GM08714 (cell line): ENCODE measurements at regions not wholly inside any gene's neighbourhood (a gene's known extent, or its start where the extent isn't known, plus 50 kb on each side); places are given as distances from the start of the nearest gene placed in this dataset.

Experiments used
- H3K4me3 ChIP-seq: fragments of 200-500 bp; sonication (Bioruptor generic); 2 replicates; pipeline ENCODE4 v1.5.1; 2014; ENCODE audit warnings: mild to moderate bottlenecking, low read length, inconsistent platforms
- ZNF274 ChIP-seq: IDR thresholded peaks from 2 replicates; pipeline ENCODE4 v1.6.1; 2012; ENCODE audit warnings: mild to moderate bottlenecking, low read depth, low read length

DNA sequence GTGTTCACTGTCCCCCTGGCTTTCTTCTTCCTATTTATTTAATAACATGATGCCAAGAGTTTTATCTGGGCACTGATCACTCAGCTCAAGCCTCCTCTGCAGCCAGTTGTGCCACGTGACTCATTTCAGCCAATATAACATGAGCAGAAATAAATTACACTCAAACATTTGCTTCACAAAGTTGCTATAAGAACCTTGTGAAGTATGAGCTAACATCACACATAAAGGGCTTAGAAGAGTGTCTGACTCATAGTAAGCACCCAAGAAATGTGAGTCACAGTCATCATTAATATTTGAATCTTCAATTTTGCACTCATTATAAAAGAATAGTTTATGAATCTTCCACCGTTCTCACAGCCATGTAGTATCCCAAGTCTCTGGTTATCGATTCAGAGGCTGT, 414.6 kb upstream of the NPVF start:
- no peak overlapping the region for H3K4me3 ChIP-seq
- no peak for TF ChIP-seq ZNF274

GRCh38 chr7:25643286-25643685, 415.0 kb upstream of the NPVF start:
- H3K4me3 ChIP-seq: no peak overlapping the region
- no peak for TF ChIP-seq ZNF274

DNA sequence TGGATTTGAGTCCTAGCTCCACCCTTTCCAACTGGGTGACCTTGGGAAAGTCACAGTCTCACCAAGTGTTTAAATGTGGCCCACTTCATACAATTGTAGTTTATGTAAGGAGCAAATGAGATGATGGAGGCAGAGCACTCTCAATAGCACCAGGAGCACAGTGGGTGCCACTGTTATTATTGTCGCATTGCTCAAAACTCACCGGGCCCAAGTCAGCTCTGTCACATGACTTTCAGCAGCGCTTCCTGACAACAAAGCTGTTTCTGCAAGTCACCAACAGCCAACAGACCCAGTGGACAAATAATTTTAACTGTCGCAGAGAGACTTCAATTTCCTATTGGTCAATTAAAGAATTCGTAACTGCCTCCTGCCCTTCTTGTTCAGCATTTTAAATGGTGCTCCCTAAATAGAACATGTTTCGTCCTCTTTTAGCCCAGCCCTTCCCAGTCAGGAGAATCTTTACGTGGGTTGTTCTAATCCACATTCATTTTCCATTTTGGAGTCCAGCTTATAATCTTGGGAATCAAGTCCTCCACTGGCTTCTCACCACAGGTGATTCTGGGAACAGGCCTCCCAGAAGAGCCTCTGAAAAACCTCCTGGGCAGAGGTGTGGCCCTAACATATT, 415.6 kb upstream of the NPVF start:
- no peak for TF ChIP-seq ZNF274
- H3K4me3 ChIP-seq: no peak overlapping the region

DNA sequence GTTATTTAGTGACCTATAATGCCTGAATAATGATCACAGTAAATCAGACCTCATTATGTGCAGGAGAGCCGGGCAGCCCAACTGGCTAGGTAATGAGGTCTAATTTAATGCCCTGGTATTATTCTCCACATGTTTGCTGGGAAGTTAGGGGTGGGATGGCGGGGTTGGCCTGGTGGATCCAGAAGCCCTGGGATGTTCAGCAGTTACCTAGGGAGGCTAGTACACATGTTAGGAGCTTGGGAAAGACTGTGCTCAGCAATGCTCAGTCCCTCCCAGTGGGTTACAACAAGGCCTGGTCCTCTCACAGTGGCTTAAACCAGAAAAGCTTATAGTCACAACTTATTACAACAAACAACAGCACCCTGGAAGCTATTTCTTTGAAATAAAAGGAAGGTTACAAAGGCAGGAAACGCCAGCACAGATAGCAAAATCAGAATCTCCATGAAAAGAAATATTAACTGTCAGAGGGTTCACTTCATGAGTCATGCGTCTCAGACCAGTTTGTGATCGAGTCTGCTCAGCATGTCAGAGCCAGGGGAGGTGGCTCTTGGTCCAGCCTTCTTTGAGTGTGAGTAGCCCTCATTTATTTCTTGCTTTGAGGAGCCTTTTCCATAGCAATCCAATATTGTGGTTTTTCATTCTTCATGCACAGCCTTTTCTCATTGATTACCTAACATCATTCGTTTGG, 418.6 kb upstream of the NPVF start:
- H3K4me3 ChIP-seq: no peak overlapping the region
- no peak for TF ChIP-seq ZNF274

DNA sequence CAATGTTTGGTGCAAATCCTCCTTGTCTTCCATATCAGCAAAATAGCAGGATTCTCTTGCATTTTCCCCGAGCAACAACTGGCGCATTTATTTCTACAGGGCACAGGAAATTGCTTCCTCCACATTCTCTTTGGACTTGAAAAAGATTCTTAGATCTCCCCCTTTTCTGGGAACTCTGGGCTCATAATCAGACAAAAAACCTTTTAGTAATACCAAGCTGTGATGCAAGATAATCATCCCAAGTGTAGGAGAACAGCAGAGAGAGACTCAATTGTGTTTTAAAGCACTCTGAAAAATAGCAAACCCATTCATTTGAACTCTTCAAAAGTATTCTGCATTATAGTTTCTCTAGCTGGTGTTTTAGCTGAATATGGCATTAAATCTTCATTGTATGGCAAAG, 419.6 kb upstream of the NPVF start:
- no peak overlapping the region for H3K4me3 ChIP-seq

GRCh38 chr7:25652366-25652765, 424.1 kb upstream of the NPVF start:
- TF ChIP-seq ZNF274: no peak
- H3K4me3 ChIP-seq: no peak overlapping the region

More for the DNA sequence above, 419.6 kb upstream of the NPVF start:
- no peak for TF ChIP-seq ZNF274

GRCh38 chr7:25653384-25653783, 425.1 kb upstream of the NPVF start:
- no peak overlapping the region for H3K4me3 ChIP-seq
- TF ChIP-seq ZNF274: no peak

- no peak for TF ChIP-seq ZNF274
Observed at GRCh38 chr7:25656071-25656470, 427.8 kb upstream of the NPVF start.

DNA sequence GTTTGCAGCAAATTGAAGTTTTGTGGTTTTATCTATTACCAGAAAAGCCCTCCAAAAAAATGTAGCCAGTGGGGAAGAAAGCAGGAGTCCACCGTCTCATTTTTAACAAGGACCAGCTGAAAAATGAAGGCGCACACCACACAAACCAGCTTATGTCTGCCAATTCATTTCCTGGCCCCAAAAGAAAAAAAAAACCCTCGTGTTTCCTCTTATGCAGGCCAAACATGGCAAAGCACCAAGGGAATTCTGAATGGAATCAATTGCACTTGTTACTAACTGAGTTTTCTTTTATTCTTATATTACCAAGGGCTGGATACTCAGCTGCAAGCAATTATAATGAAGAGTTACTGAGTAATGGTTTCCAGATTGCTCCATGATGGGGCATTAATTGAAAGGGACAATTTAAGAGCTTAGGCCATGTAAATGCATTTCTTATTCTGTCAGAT, 428.3 kb upstream of the NPVF start:
- H3K4me3 ChIP-seq: no peak overlapping the region
- TF ChIP-seq ZNF274: no peak

More at GRCh38 chr7:25656071-25656470, 427.8 kb upstream of the NPVF start:
- H3K4me3 ChIP-seq: no peak overlapping the region

- no peak overlapping the region for H3K4me3 ChIP-seq
- no peak for TF ChIP-seq ZNF274
Observed at GRCh38 chr7:25658375-25658774, 430.1 kb upstream of the NPVF start.

DNA sequence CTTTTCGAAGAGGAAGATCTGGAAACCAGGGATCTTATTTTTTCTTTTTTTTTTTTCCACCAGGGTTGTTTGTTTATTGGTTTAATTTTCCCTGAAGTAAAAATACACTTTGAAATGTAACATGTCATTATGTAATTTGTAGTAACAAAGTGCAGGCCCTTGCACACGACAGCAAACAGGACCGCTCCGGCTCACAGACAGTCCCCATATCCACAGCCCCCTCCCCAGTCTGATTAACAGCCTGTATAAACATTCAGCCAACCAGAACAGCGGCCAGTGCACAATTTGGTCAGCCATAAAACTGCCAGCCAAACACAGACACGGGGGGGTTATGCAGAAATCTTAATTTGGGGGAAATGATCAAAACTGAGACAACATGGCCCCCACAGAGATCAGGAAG, 431.6 kb upstream of the NPVF start:
- TF ChIP-seq ZNF274: no peak
- no peak overlapping the region for H3K4me3 ChIP-seq

DNA sequence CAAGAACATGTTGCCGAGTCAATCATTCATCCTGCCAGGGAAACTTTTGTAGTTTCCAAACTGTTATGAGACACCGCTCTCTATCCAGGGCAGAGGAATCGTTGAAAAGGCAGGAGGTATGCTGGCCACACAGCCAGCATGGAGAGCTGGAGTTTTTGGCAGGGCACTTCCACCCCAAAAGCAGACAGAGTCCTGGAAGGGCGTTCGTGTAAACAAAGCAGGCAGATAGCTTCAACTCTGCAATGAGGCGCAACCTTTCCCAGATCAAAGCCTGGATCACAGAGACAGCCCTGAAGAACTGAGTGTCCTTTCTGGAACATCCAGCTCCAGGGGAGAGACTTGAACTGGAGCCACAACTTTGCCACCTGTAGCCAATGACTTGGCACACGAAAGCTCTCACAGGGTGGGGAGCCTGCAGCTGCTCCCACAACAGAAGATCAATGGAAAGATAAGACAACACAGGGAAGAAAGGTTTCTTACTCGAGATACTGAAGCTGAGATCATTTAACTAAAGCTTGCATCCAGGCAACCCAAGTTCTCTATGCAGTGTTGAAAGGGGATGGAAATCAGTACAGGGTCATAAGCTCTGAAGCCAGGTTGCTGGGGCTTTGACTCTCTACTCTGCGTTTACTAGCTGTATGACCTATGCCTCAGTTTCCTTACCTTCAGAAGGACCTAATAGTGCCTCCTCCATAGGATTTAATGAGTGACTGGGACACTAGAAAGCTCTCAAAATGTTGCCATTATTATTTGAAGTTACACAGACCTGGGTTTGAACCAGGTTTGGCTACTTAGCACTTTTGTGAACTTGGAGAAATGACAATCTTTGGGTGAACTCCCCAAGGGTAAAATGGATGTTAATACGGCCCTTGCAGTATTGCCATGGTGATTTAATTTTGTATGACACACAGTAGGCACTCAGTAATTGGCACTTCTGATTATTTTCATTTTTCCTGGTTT, 434.8 kb upstream of the NPVF start:
- no peak overlapping the region for H3K4me3 ChIP-seq
- no peak for TF ChIP-seq ZNF274

- no peak overlapping the region for H3K4me3 ChIP-seq
- no peak for TF ChIP-seq ZNF274
Observed at GRCh38 chr7:25663877-25664276, 435.6 kb upstream of the NPVF start.

- no peak for TF ChIP-seq ZNF274
- H3K4me3 ChIP-seq: no peak overlapping the region
Observed at GRCh38 chr7:25664593-25664992, 436.3 kb upstream of the NPVF start.

- no peak overlapping the region for H3K4me3 ChIP-seq
- no peak for TF ChIP-seq ZNF274
Observed at GRCh38 chr7:25665374-25665773, 437.1 kb upstream of the NPVF start.
